ENCODE measurements at regions not wholly inside any gene's neighbourhood (a gene's known extent, or its start where the extent isn't known, plus 50 kb on each side); places are given as distances from the start of the nearest gene placed in this dataset.

- H4K20me1 ChIP-seq (ENCODE audit: insufficient read depth, low read length): no peaks in the 10 kb centered on the region
- intact Hi-C loops (cut with micrococcal nuclease; ENCODE audit: unreplicated experiment): no loop called here
- H3K9me2 ChIP-seq (ENCODE audit: insufficient read depth, low read length): no peaks in the 10 kb centered on the region
- no TSS peak for BruUV-seq (replicated peaks)
- TF ChIP-seq CTCF (conservative IDR thresholded peaks at IDR 0.05; ENCODE audit: low read length): no peak
- no peak for TF ChIP-seq EZH2phosphoT487 (IDR thresholded peaks at IDR 0.05; ENCODE audit: borderline replicate concordance, low read depth, low read length)
- H3K9me3 ChIP-seq (ENCODE audit: low read length): no peaks in the 10 kb centered on the region
- ChIA-PET CTCF (ENCODE audit: unreplicated experiment) (no interaction called here), POLR2A (no interaction called here)
- no peak overlapping the region for H3K27ac ChIP-seq (ENCODE audit: low read depth, low read length, poor library complexity, severe bottlenecking)
- no peak for DNase-seq (ENCODE audit: low spot score)
- H3K36me3 ChIP-seq (ENCODE audit: insufficient read depth, low read length): no peaks in the 10 kb centered on the region
- no peaks in the 10 kb centered on the region for H3K4me1 ChIP-seq (ENCODE audit: insufficient read depth, low read length, poor library complexity, severe bottlenecking)
- H3K4me3 ChIP-seq (ENCODE audit: low read depth, low read length, poor library complexity, severe bottlenecking): no peak overlapping the region
- H2AFZ ChIP-seq (ENCODE audit: low read length): no peak overlapping the region
- H3K4me2 ChIP-seq (ENCODE audit: low read length): no peak overlapping the region
- H3K79me2 ChIP-seq (ENCODE audit: insufficient read depth, low read depth, low read length): no peaks in the 10 kb centered on the region
Observed at GRCh38 chr3:70734756-70735155, 422.3 kb upstream of the MDFIC2 start.

DNA sequence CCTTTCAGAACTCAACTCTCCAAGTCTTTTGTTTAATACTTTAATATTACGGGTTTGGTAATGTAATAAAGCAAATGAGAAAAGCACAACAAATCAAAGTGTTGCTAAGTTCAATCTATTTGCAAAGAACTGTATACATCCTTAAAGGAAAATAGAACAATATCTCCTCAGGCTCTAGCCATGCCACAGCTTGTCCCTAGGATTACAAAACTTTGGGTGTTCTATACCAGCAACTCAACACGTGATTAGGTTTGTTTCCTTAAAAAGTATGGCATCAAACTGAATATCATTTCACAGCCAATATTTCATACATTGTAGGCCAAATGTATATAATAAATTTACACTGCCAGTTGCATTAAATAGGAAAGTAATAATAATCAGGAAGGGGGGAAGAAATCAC lies 418.6 kb upstream of the MDFIC2 start:
- H3K36me3 ChIP-seq (ENCODE audit: insufficient read depth, low read length): no peaks in the 10 kb centered on the region
- no peak overlapping the region for H2AFZ ChIP-seq (ENCODE audit: low read length)
- no peaks in the 10 kb centered on the region for H3K9me2 ChIP-seq (ENCODE audit: insufficient read depth, low read length)
- BruUV-seq (replicated peaks): no TSS peak
- intact Hi-C loops (cut with micrococcal nuclease; ENCODE audit: unreplicated experiment): no loop called here
- H4K20me1 ChIP-seq (ENCODE audit: insufficient read depth, low read length): no peaks in the 10 kb centered on the region
- H3K79me2 ChIP-seq (ENCODE audit: insufficient read depth, low read depth, low read length): no peaks in the 10 kb centered on the region
- H3K27ac ChIP-seq (ENCODE audit: low read depth, low read length, poor library complexity, severe bottlenecking): no peak overlapping the region
- no peaks in the 10 kb centered on the region for H3K4me1 ChIP-seq (ENCODE audit: insufficient read depth, low read length, poor library complexity, severe bottlenecking)
- CTCF ChIA-PET (ENCODE audit: unreplicated experiment): no interaction called here
- POLR2A ChIA-PET: no interaction called here
- no peak overlapping the region for H3K4me2 ChIP-seq (ENCODE audit: low read length)
- no peak for DNase-seq (ENCODE audit: low spot score)
- no peak overlapping the region for H3K4me3 ChIP-seq (ENCODE audit: low read depth, low read length, poor library complexity, severe bottlenecking)
- no peak for TF ChIP-seq EZH2phosphoT487 (IDR thresholded peaks at IDR 0.05; ENCODE audit: borderline replicate concordance, low read depth, low read length)
- TF ChIP-seq CTCF (conservative IDR thresholded peaks at IDR 0.05; ENCODE audit: low read length): no peak
- H3K9me3 ChIP-seq (ENCODE audit: low read length): no peaks in the 10 kb centered on the region

DNA sequence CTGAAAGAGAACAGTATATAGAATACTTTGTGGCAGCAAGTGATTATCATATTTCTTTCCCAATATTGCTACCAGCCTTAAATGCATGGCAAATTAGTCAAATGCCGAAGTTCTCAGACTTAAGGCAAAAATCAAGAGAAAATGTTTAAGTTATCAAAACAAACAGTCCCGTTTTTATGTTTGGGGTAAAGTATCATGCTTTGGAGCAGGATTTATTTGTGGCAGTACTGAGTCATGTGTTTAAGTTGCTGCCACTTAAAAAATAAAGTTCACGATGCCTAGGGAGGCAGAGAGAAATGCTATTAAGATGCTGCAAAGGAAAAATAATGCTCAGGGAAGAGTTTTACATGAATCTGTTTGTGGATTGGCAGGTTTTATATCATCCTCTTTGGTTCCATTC lies 417.4 kb upstream of the MDFIC2 start:
- no peaks in the 10 kb centered on the region for H3K79me2 ChIP-seq (ENCODE audit: insufficient read depth, low read depth, low read length)
- H3K9me3 ChIP-seq (ENCODE audit: low read length): no peaks in the 10 kb centered on the region
- no peaks in the 10 kb centered on the region for H3K4me1 ChIP-seq (ENCODE audit: insufficient read depth, low read length, poor library complexity, severe bottlenecking)
- TF ChIP-seq EZH2phosphoT487 (IDR thresholded peaks at IDR 0.05; ENCODE audit: borderline replicate concordance, low read depth, low read length) (no peak), CTCF (conservative IDR thresholded peaks at IDR 0.05; ENCODE audit: low read length) (no peak)
- ChIA-PET POLR2A (no interaction called here), CTCF (ENCODE audit: unreplicated experiment) (no interaction called here)
- H4K20me1 ChIP-seq (ENCODE audit: insufficient read depth, low read length): no peaks in the 10 kb centered on the region
- DNase-seq (ENCODE audit: low spot score): no peak
- H3K27ac ChIP-seq (ENCODE audit: low read depth, low read length, poor library complexity, severe bottlenecking): no peak overlapping the region
- intact Hi-C loops (cut with micrococcal nuclease; ENCODE audit: unreplicated experiment): no loop called here
- H3K4me3 ChIP-seq (ENCODE audit: low read depth, low read length, poor library complexity, severe bottlenecking): no peak overlapping the region
- H2AFZ ChIP-seq (ENCODE audit: low read length): no peak overlapping the region
- no peak overlapping the region for H3K4me2 ChIP-seq (ENCODE audit: low read length)
- BruUV-seq (replicated peaks): no TSS peak
- no peaks in the 10 kb centered on the region for H3K9me2 ChIP-seq (ENCODE audit: insufficient read depth, low read length)
- H3K36me3 ChIP-seq (ENCODE audit: insufficient read depth, low read length): no peaks in the 10 kb centered on the region

Measured in OCI-LY7 (cell line).